NCI-H526 treated with DMSO at 0.1 percent for 48 hours (cell line): ENCODE measurements at regions not wholly inside any gene's neighbourhood (a gene's known extent, or its start where the extent isn't known, plus 50 kb on each side); places are given as distances from the start of the nearest gene placed in this dataset.
"Not testable (repeated sequence)": the region's sequence is repeated elsewhere in the genome, so short reads cannot be mapped to it uniquely, and the experiment has no call there.

ENCODE experiments used
- DNase-seq: peaks from one replicate; lab custom pipeline; 2025; lab: John Stamatoyannopoulos, UW

DNA sequence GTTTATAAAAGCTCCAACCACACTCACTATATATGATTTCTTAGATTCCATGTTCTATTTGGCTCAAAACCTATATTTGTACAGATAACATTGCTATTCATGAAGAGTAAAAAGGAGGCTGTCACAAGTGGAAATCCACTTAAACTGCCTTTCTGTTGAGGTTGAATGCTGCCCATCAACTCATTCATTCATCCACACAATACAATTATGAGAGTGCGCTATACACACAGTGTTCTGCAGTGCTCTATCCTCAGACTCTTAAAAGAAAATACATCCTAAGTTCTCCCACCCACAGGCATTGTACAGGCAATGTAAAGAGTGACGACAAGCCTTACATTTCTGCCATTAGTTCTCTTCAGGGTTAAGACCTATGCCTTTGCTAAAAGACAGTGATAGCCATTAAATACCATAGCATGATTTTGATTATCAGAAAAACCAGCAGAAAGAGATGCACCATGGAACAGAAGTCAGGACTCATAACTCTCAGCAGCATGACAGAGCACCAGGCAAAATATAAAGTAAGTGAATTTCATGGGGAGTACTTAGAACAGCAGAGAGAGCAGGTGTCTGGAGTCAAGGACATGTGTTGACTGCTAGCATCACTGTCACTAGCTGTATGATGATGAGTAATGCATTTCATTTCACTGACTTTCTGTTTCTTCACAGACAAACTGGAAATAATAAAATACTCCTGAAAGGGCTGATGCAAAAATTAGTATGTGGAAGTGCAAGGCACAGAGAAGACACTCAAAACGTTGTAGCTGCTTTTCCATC is 218.0 kb downstream of the RBM26 start:
- DNase-seq: no peak

GRCh38 chr13:79185580-79185979 is 220.5 kb downstream of the RBM26 start:
- DNase-seq: no peak

DNA sequence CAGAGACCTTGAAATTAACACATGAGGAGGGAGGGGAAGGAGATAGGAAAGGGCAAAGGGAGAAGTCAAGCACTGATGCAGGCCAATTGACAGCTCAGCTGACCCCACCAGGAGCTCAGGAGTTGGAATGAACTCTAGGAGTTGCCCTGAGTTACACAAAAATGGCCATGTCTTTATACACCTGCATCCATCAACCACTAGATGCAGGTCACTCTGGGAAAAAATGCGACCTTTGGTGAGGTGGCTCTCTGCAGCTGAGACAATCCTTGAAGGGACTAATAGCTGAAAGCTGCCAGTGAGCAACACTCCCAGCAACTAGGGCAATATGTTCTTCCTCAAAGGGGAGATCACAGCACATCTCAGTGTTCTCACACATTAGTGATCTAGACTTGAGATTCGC is 222.8 kb downstream of the RBM26 start:
- no peak for DNase-seq

GRCh38 chr13:79173691-79174090 is 232.4 kb downstream of the RBM26 start:
- DNase-seq: not testable (repeated sequence)

- DNase-seq: not testable (repeated sequence)
Measured at GRCh38 chr13:79172924-79173323, 233.1 kb downstream of the RBM26 start.

DNA sequence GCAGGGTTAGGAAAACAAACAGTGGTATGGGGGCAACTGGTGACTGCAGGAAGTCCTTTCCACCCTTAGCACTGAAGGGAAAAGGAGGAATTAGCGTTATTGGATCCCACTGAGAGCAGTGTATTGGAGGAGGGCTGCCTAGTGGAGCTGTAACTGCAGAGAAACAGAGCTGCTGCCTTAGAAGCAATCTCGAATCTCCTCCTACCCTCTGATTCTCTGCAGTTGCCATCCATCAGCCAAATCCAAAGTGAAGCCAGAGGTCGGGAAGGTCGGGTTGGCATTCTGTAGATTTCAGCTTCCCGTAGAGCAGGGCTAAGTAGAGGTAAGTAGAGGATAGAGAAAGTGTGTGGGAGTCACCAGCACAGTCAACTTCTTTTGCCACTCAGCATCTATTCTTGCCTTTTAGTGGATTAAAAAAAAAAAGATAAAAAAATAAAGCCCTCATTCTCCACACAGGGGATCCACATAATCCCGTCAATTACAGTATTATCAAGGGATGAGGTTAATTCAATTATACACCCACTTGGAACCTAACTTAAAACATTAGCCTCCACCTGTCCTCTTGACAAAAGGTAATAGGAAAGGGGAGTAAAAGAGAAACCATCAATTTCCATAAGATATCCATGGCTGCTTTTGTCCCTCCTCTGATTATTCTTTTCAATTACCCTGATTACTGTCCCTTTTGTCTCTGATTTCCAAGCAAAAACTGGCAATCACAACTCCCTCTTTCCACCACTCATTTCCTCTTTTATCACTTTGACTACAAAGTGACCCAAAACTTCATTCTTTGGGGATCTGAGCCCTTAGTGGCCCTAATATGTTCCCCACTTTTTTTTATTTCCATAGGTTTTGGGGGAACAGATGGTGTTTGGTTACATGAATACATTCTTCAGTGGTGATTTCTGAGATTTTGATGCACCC is 234.7 kb downstream of the RBM26 start:
- no peak for DNase-seq

DNA sequence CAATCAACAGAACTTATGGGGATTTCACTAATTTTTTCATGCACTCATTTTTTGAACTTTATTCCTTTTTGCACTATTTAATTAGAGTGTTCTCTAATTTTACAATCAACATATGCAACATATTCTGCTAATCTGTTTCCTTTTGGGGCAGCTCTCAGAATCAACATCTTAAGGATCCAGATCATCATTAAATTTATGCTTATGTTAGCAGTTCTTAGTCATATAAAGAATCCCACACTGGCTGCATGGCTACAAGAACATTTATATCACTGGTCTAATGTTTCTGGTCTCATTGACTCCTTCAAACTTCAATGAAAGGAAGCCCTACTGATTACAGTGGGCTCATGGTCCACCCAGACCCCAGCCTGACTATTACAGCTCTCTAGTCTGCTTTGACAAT is 245.2 kb downstream of the RBM26 start:
- no peak for DNase-seq

- DNase-seq: no peak
Measured at GRCh38 chr13:79155883-79156282, 250.2 kb downstream of the RBM26 start.

- no peak for DNase-seq
Measured at GRCh38 chr13:79149210-79149609, 256.8 kb downstream of the RBM26 start.

GRCh38 chr13:79141082-79141481 is 265.0 kb downstream of the RBM26 start:
- no peak for DNase-seq

- DNase-seq: no peak
Measured at GRCh38 chr13:79128158-79128557, 277.9 kb downstream of the RBM26 start.

GRCh38 chr13:79126706-79127105 is 279.3 kb downstream of the RBM26 start:
- DNase-seq: no peak

- DNase-seq: no peak
Measured at GRCh38 chr13:79124183-79124582, 281.9 kb downstream of the RBM26 start.

DNA sequence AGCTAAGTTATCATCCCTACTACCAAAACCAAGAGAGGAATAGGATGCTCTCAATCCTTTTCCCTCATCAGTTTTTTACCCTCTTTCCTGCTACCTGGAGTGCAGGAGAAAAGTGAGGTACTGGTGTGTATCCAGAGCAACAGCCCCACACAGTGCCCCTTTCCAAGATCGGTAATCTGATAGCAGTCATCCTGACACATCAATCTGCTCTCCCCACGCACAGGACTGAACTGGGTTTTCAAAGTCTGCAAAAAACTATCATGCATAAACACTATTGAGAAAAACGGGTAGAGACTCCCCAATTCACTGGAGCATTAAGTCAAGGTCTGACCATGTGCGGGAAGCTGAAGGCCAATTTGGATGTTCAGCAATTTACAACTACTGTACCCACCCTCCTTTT is 284.8 kb downstream of the RBM26 start:
- no peak for DNase-seq

- no peak for DNase-seq
Measured at GRCh38 chr13:79119578-79120107, 286.4 kb downstream of the RBM26 start.

DNA sequence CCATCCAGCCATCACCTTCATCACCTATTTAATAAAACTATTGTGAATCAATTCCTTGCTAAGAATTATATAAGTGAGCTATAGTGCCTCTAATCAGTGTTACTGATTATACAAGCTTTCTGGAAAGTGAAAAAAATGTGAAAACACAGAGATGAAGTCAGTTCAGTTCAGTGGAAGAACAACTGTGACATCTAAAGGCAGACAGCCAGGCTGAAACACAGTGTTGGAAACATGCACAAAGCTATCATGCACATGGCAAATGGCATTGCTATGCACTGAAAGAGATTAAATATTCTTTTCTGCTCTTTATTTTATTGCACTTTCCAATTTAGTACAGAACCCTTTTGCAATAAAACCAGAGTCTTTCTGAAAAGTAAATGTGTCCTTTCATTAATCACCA is 294.0 kb downstream of the RBM26 start:
- no peak for DNase-seq

GRCh38 chr13:79108914-79109643 is 297.0 kb downstream of the RBM26 start:
- no peak for DNase-seq

- no peak for DNase-seq
Measured at GRCh38 chr13:79098596-79098995, 307.5 kb downstream of the RBM26 start.

- no peak for DNase-seq
Measured at GRCh38 chr13:79097201-79097600, 308.9 kb downstream of the RBM26 start.

- no peak for DNase-seq
Measured at GRCh38 chr13:79096099-79096498, 310.0 kb downstream of the RBM26 start.

DNA sequence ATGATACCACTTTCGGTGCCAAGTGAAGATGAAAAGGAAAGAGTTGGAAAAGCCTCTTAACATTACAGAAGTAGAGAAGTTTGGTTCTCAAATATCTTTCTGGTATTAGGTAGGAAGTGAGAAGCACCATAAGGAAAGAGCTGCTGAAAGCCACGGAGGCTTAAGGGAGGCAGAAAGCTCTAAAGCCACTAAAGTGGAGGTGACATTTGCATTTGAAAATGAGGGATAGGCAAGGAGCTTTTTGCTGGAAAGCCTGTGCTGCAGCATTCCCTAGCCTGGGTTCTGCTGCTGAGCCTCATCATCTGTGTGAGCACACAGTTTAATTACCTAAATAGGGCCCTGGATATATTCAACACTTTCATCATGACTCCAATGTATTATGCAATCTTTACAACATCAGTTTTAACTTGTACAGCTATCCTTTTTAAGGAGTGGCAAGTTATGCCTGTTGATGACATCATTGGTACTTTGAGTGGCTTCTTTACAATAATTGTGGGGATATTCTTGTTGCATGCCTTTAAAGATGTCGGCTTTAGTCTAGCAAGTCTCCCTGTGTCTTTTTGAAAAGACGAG is 315.4 kb downstream of the RBM26 start:
- no peak for DNase-seq
